ENCODE measurements at regions not wholly inside any gene's neighbourhood (a gene's known extent, or its start where the extent isn't known, plus 50 kb on each side); places are given as distances from the start of the nearest gene placed in this dataset.

DNA sequence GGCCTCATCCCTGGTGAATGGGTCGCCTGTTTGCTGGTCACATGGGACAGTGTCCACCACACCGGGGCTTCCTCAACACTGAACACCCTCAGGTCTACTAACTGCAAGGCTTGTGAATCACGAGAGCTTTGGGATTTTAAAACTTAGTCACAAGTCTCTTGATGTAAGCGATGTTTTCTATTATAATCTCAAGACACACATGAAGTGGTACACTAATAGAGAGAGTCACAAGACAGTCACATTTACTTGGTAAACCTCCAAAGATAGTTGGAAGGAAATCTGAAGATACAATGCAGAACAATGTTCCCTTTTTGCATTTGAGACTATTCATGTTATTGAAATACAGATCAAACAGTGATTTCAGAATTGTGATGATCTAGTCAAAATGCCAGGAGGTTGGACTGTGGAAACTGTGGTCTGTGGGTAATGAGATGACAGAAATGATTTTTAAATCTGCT lies 233.1 kb upstream of the KLF6 start:
- DNase-seq (ENCODE audit: low spot score) = peak; percentile 12

DNA sequence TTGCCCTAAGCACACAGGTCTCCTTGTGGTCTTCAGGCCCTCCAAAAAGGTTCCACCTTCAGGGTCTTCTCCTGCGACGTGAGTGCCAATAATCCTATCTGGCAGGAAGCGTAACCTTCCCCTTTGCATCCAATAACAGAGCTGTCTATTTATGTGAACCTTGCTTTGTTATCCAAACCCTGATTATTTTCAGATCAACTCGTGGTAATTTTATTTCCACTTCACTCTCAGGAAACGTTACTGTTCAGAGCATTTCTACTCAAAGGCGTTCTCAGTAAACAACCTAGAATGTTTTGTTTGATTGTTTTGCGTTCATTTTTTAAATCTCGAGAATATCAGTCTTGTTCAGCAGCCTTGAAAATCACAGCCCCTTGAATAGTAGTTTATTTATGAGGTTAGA lies 232.3 kb upstream of the KLF6 start:
- DNase-seq (ENCODE audit: low spot score) = no peak

DNA sequence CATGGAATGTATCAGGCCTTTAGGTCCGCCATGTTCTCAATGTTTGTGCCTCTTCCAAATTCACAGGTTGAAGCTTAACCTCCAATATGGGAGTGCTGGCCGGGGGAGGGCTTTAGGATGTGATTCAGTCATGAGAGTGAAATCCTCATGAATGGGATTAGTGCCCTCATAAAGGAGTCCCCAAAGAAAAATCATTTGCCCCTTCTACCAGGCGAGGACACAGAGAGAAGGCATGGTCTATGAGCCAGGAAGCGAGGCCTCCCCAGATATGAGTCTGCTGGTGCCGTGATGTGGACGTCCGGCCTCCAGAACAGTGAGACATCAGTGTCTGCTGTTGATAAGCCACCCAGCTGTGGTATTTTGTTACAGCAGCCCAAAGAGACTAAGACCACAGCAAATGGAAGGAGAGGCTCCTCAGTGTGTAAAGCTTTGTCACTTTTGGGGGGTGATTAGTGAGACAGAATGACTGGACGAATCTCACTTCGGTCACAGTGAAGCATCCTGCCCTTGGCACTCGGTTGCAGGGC lies 231.3 kb upstream of the KLF6 start:
- DNase-seq (ENCODE audit: low spot score) = no peak

DNA sequence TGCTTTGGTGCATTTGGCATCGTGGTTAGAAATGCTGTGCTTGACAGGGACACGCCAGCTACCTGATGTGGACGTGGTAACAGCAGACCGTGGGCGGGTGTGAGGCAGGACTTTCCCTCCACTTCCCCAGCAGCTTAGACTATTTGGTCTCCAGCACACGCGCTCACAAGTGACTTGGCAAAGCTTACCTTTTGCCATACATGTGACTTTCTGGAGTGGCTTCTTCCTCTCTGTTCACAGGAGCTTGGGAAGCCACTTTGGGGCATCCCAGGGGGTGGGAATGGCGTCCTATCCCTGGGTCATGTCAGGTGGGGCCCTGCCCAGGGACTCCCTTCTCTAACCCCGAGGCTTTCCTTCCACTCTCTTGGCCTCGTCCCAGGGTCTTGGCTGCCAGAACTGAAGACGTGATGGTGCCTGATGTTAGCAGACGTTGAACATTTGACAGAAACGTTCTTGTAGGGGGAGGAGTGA lies 228.7 kb upstream of the KLF6 start:
- peak; percentile 30 for DNase-seq (ENCODE audit: low spot score)

DNA sequence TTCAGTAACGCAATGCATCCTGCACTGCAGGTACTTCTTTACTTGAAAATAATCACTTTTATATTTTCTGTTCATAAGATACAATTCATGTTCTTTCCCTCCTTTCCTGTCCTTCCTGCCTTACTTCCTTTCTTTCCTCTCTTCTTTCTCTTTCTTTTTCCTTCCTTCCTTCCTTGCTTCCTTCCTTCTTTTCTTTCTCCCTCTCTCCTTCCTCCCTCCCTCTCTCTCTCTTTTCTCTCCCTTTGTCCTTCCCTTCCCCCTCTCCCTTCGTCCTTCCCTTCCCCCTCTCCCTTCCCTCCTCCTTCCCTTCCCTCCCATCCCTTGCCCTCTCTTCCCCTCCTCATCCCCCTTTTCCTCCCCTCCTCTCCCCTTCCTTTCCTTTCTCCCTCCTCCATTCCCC lies 227.8 kb upstream of the KLF6 start:
- DNase-seq (ENCODE audit: low spot score) = no peak

DNA sequence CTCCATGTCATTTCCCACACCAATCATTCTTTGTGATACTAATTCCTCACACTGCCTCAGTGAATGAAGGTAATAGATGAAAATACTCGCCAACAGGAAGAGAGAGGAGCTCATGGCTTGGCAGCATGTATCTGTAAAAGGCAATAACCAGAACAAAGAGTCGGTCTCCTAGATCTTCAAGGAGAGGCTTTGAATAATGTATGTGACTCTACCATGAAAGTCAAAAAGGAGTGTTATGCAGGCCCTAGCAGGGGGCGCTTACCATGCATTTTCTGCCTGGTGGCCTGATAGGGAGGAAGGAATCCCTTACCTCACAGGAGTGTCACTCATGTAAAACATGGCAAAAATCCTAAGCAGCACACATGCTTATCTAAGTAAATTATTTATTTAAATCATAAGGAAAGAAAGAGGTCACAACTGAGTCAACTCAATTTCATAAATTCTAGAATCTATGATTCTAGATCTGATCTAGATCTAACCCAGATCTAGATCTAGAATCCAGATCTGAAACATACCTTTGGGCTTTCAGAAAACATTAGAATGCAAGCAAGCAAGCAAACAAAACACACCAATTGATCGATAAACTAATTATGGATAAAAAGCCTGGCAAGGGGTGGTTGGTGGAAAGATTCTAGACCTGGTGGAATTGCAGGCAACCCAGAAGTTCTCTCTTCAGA lies 226.3 kb upstream of the KLF6 start:
- DNase-seq (ENCODE audit: low spot score) = no peak

DNA sequence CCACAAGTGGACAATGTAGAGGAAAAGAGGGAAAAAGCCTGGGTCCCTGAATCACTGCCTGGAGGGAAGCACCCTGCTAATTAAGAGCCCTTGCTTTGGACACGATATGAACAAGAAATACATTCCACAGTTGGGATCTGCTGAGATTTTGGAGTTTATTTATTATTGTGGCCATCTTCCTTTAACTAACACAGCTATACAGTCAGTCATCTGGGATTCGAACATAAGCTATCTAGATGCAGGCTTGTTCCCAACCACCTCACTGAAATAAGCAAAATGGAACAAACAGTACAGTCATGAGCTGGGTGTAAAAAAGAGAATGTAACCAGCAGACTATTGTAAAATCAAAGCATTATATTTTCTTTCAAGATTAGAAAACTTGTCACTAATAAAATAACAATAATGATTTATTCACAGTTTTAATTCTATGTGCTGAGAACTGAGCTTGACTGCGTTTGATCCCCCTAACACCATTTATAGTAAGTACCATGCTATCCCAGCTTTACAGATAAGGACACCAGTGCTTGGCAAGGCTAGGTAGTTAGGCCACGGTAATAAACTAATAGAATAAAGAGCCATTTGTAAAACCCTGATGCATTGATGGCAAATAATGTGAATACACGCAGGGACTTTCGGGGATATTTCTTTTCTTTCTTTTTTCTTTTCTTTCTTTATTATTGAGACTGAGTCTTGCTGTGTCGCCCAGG lies 223.8 kb upstream of the KLF6 start:
- DNase-seq (ENCODE audit: low spot score) = no peak

DNA sequence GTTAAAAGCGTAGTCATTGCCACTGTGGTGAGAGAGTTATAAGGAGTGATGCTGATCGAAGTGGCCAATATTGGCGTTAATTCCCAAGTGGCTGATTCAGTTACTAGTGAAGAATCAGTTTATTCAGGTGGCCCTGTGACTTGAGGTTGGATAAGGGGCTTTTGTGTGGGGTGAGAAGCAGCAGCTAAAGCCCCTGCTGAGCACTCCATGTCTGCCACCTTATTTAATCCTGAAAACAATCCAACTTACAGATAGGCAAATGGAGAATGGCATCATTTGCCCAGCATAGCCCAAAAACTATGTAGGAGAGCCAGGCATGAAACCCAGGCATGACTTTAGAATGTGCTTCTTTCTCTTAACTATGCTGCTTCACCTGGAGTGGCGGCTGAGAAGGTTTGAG lies 222.8 kb upstream of the KLF6 start:
- DNase-seq (ENCODE audit: low spot score) = no peak

DNA sequence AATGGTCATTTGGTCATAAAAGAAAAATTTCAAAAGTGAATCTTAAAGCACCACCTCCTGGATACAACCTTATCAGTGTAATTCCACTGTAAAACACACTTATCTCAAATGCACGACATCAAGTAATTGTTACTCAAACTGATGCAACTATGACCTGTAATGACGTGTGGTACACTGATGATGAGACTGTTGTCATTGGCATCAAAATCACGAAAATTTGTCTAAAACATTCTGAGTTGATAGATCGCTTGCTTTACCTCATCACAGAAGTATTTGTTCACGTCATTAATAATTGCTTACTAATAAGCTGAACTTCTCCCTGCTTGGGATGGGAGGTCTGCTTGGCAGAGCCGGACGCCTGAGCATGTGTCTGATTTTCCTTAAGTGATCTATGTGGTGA lies 221.8 kb upstream of the KLF6 start:
- no peak for DNase-seq (ENCODE audit: low spot score)

DNA sequence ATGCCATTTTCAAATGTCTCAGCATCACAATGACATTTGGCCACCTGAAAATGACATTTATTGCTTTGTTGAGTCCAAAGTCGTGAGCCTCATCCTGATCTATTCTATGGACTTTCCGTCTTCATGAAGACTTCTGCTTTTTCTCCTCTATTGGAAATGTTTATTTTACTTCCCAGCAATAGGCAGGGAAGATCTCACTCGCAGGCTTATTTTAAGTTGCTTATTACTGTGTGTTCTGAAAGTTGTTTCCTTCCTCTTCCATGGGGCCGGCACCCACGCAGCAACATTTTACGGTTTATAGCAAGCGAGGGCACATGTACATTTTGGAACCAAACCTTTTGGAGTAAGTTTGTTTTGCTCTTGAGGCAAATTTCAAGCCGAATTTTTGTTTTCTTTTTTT lies 221.0 kb upstream of the KLF6 start:
- DNase-seq (ENCODE audit: low spot score) = no peak

DNA sequence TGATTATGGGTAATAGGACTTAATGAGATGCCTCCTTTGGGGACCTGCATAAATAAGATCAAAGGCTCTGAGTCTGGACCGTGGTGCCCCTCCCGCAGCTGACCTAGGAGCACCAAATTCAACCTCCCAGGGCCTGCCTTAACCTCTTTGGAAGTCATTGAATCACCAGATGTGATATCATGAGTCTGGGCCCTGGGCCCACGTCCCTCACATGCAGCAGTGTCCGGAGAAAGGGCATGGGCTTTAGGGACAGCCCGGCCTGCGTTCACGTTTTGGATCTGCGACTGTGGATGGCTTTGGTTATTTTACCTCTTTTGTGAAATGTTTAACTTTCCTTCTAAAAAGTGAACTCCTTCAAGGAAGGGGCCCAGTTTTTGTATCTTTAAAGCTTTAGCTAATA lies 220.0 kb upstream of the KLF6 start:
- no peak for DNase-seq (ENCODE audit: low spot score)

DNA sequence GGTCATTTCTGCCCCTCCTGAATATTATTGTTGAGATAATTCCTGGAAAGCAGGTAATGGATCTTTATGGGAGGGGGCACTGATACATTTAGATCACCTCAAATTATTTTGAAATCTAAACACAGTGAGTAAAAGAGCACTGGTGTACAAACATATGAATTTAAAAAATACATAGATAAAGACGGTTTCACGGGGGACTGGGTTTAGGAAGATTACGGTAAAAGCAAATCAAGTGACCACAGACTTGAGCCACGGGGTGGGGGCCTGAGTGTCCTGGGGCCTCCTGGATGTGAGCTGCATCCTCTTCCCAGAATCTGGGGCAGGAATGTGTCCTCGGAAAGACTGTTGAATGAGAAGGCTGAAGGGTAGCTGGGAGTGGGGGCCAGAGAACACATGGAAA lies 219.1 kb upstream of the KLF6 start:
- DNase-seq (ENCODE audit: low spot score) = no peak

DNA sequence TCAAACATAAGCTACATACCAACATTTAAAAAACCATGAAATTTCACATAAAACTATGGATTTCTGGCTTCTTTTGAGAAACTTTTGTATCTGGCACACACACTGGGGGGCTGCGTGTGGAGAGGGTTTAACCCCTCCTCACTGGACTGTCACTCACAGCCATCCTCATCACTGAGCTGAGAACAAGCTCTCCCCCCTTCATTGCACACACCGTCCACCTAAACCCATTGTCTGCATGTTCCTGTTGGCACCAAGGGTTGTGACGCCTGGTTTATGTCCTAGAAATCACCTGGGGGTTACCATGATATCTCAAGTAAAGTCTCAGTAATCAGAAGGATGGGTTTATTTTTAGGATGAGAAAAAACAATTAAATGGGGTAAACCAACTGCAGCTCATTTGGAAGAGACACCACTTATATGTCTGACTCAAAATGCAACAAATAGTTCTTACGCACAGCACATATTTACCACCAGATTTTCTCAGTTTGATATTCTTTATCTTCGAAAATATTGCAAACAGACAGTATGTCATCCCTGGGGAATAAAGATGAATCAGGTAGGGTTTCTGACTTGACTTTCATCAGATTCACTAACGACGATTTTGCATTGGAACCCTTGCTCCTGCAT lies 218.5 kb upstream of the KLF6 start:
- no peak for DNase-seq (ENCODE audit: low spot score)

DNA sequence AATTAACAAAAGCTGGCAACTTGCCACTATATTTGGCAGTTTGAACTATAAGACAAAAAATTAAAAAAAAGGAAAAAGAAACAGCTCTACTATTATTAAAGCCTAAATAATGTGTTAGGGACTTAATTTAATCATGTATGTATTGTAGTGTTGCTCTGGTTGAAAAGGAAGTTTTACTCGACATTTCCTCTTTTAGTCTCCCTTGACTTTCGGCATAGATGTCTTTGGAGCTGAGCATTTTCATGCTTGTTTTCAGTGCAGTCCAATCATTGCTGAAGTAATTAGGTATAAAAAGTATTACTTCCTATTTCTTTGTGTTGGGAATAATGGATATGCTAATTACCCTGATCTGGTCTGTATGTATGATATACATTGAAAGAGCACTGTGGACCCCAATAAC lies 216.8 kb upstream of the KLF6 start:
- DNase-seq (ENCODE audit: low spot score) = no peak

DNA sequence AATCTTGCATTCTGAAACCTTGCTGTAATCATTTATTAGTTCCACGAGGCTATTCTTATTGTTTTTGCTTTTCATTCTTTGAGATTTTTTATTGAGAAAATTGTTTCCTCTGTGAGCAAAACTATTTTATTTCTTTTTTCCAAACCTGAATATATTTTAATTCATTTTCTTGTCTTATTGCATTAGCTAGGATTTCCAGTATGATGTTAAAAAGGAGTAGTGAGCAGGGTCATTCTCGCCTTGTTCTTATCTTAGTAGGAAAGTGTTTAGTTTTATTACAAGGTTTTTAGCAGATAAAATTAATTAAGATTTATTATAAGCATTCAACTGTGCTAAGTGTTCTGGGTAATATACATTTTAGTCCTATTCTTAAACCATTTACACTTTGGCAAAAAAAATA lies 214.6 kb upstream of the KLF6 start:
- no peak for DNase-seq (ENCODE audit: low spot score)

DNA sequence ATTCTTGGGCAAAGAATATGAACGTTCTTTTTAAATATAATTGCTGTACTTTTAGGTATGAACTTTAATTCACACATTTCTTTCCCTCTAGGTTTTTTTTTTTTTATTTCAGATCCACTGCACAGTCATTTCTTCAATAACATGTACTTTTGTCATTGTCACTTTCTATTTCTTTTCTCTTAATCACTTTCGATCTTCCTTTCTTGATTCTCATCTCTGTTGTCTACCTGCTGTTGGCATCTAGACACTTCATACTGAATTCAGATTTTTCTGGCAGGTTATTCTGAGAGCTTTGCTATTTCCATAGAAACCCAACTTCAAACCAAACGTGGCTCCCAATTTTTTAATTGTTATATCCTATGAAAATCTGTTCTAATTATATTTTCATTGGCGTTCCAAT lies 211.7 kb upstream of the KLF6 start:
- DNase-seq (ENCODE audit: low spot score) = no peak

DNA sequence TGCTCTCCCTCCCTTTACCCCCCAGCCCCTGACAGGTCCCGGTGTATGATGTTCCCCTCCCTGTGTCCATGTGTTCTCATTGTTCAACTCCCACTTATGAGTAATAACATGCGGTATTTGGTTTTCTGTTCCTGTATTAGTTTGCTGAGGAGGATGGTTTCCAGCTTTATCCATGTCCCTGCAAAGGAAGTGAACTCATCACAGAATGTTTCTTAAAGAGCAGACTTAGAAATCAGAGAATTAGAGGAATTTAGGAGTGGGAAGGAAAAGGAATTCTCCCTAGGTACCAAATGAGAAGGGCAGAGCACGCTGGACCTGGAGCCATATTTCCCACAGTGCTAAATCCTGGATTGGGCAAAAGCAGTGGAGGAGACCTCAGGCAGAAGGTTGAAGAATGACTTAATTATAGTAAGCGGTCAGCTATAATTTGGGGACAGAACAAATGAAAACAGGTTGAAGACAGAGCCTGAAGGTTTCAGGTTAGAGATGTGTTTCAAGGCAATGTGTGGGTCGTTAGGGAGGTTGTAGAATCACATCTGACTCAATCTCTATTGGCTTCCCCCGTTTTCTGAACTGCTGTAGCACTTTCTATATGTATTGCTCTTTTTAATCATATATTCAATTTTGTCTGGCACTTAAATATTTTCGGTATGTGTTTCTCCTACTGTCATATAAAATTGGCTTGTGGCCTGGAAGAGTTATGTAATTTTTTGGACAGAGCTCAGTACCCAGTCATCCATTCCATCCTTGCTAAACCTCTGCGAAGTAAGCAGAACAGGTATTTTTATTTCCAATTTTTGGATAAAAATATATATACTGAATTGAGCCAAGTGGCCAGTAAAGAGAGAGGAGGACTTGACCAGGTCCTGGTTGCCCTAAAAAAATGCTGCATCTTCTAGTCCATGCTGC lies 210.5 kb upstream of the KLF6 start:
- DNase-seq (ENCODE audit: low spot score) = no peak

DNA sequence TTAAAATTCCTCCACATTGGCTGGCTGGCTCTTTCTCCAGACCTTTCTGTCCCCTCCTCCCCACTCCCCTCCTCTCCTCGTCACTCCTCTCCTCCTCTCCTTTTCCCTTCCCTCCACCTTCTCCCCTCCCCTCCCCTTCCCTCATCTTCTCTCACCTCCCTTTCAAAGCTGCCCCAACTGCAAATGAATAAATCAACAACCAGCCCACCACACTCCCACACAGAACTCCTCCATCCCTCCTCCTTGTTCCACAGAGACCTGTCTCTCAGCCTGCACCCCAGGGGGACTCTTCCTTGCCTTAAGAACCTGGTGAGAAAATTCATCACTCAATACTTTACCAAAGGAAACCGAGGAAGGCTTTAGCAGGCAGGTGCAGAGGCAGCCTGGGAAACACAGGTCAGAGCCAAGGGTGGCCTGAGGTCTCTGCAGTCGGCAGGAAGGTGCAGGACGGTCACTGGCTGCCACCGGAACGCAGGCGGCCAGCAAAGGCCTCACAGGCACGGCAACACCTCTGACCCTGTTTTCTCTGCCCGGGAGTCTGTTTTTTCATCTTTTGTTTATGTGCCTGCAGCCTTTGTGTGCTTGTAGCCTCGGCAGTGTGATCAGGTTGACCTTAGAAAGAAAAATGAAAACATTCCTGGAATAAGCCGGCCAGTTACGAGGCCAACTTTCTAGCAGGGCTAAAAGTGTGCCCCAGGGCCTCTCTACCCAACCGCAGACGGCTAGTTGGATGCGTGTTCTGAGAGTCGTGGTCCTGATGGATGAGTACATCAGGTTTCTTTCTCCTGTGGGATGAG lies 207.6 kb upstream of the KLF6 start:
- DNase-seq (ENCODE audit: low spot score) = no peak

DNA sequence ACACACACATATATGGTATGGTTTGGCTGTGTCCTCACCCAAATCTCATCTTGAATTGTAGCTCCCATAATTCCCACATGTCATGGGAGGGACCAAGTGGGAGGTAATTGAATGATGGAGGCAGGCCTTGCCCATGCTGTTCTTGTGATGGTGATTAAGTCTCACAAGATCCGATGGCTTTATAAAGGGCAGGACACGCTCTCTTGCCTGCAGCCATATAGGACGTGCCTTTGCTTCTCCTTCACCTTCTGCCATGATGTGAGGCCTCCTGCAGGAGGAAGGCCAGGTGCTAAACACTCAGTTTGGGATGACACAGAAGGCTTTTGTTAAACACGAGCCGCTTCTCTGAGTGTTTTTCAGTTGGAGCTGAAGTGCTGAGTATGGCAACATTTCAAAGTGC lies 205.3 kb upstream of the KLF6 start:
- DNase-seq (ENCODE audit: low spot score) = no peak

DNA sequence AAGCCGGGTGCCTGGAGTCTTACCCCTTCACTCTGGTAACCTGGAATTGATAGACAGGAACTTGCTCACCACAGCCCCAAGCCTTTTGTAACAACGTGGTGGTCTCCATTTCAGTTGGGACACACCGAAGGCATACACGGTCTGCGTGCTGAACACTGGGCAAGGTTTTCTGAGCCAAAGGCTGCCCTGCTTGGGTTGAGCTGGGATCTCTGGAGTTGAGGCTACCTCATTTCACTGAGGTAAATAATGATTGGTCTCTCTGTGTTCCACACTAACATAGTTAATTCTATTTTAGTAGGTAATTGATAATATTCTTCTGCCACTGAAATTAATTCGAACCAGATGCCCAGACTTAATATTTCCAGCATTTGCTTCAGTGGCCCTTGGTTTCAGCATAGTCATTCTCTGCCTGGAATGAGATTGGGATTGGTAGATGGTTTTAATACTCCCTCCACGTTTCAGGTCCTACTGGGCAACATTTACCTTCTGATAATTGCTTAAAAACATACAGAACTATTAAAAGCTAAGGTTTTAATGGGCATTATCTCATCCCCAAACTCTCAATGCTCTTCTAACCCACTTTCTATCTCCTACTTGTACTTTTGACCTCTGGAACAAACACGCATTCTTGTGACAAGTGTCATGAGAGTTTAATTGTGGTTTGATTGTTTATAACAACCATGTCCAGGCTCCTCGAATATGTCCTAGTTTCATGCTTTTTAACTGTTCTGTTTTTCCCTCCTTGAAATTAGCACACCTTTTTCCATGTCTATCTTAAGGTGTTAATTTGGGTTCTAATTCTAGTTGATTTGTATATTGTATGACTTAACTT lies 202.3 kb upstream of the KLF6 start:
- no peak for DNase-seq (ENCODE audit: low spot score)
